Cardiac muscle cell (in vitro differentiated cells and primary cell): ENCODE measurements at regions not wholly inside any gene's neighbourhood (a gene's known extent, or its start where the extent isn't known, plus 50 kb on each side); places are given as distances from the start of the nearest gene placed in this dataset.

ENCODE experiments used
- DNase-seq, 2 donors: peaks; one replicate each; pipeline versions ENCODE4 v3.0.0 to v3.0.0-alpha.2; 2010 to 2017; ENCODE audit warnings: low read depth in 1 of 2, low spot score in 1 of 2
- H3K27ac ChIP-seq: fragments of 200-600 bp; sonication (generic); 2 replicates; pipeline ENCODE4 v1.5.1; 2016
- H3K27me3 ChIP-seq: fragments of 200-600 bp; sonication (generic); 2 replicates; pipeline ENCODE4 v1.6.0; 2016; ENCODE audit warnings: control low read depth
- H3K36me3 ChIP-seq: fragments of 200-600 bp; sonication (generic); 2 replicates; pipeline ENCODE4 v1.5.1; 2016; ENCODE audit warnings: control low read depth
- H3K4me1 ChIP-seq: fragments of 200-600 bp; sonication (generic); 2 replicates; pipeline ENCODE4 v1.8.1; 2017; ENCODE audit warnings: low read depth, mild to moderate bottlenecking, mixed run types
- H3K4me3 ChIP-seq: fragments of 200-600 bp; sonication (generic); 2 replicates; pipeline ENCODE4 v1.5.1; 2016; ENCODE audit warnings: mild to moderate bottlenecking
- H3K9me3 ChIP-seq: fragments of 200-600 bp; sonication (generic); 2 replicates; pipeline ENCODE4 v1.5.1; 2017; ENCODE audit warnings: low read depth, mild to moderate bottlenecking, control low read depth
- TF ChIP-seq, protein P1 (sequence below): IDR thresholded peaks from 2 replicates; pipeline ENCODE4 v1.5.1; 2012; ENCODE audit warnings: low read depth, mild to moderate bottlenecking, low read length

- no peaks in the 10 kb centered on the region for H3K27me3 ChIP-seq
- DNase-seq: peak in 1 of 2 donors; percentile 63
- no peaks in the 10 kb centered on the region for H3K9me3 ChIP-seq
- no peaks in the 10 kb centered on the region for H3K36me3 ChIP-seq
- H3K4me1 ChIP-seq: peaks cover 18% of the 10 kb centered on the region
- H3K27ac ChIP-seq: no peak overlapping the region
- no peak overlapping the region for H3K4me3 ChIP-seq
- TF ChIP-seq, protein P1, sequence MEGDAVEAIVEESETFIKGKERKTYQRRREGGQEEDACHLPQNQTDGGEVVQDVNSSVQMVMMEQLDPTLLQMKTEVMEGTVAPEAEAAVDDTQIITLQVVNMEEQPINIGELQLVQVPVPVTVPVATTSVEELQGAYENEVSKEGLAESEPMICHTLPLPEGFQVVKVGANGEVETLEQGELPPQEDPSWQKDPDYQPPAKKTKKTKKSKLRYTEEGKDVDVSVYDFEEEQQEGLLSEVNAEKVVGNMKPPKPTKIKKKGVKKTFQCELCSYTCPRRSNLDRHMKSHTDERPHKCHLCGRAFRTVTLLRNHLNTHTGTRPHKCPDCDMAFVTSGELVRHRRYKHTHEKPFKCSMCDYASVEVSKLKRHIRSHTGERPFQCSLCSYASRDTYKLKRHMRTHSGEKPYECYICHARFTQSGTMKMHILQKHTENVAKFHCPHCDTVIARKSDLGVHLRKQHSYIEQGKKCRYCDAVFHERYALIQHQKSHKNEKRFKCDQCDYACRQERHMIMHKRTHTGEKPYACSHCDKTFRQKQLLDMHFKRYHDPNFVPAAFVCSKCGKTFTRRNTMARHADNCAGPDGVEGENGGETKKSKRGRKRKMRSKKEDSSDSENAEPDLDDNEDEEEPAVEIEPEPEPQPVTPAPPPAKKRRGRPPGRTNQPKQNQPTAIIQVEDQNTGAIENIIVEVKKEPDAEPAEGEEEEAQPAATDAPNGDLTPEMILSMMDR: no peak
Measured at GRCh38 chr5:90119531-90119971, 290.0 kb downstream of the CETN3 start.

GRCh38 chr5:90117005-90117404 is 292.6 kb downstream of the CETN3 start:
- Histone ChIP-seq H3K4me3 (no peak overlapping the region), H3K9me3 (no peaks in the 10 kb centered on the region), H3K27me3 (no peaks in the 10 kb centered on the region), H3K4me1 (peaks cover 5% of the 10 kb centered on the region), H3K27ac (no peak overlapping the region), H3K36me3 (no peaks in the 10 kb centered on the region)
- TF ChIP-seq, protein P1: no peak
- DNase-seq: no peak

DNA sequence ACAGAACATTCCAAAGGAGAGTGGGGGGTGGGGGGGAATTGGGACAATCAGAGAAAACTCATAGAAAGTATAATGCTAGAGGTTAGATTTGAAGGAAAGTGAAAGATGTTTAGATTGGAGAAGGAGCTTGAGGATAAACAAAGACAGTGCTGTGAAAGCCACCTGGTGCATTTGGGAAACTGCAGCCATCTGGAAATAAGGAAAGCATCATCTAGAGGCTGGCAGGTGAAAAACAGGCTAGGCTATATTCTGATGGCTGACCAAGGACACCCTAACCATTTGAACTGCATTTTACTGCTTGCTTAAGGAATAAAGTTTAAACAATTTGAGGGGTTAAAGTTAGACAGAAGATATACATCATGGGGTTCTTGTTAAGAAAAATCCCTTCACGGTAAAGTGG is 296.4 kb downstream of the CETN3 start:
- Histone ChIP-seq H3K27me3 (no peaks in the 10 kb centered on the region), H3K9me3 (no peaks in the 10 kb centered on the region), H3K27ac (no peak overlapping the region), H3K4me3 (no peak overlapping the region), H3K36me3 (no peaks in the 10 kb centered on the region), H3K4me1 (peaks cover 7% of the 10 kb centered on the region)
- DNase-seq: no peak
- TF ChIP-seq, protein P1: no peak

GRCh38 chr5:90112033-90112692 is 297.4 kb downstream of the CETN3 start:
- Histone ChIP-seq H3K9me3 (no peaks in the 10 kb centered on the region), H3K27me3 (no peaks in the 10 kb centered on the region), H3K27ac (no peak overlapping the region), H3K4me1 (peaks cover 7% of the 10 kb centered on the region), H3K4me3 (no peak overlapping the region), H3K36me3 (no peaks in the 10 kb centered on the region)
- TF ChIP-seq, protein P1: no peak
- DNase-seq: no peak

GRCh38 chr5:90111364-90112032 is 298.1 kb downstream of the CETN3 start:
- DNase-seq: peak in 1 of 2 donors; percentile 92
- Histone ChIP-seq H3K36me3 (no peaks in the 10 kb centered on the region), H3K9me3 (no peaks in the 10 kb centered on the region), H3K4me1 (peaks cover 7% of the 10 kb centered on the region), H3K27me3 (no peaks in the 10 kb centered on the region), H3K4me3 (no peak overlapping the region), H3K27ac (no peak overlapping the region)
- TF ChIP-seq, protein P1: no peak
